GM23248 (cell line): ENCODE measurements at regions not wholly inside any gene's neighbourhood (a gene's known extent, or its start where the extent isn't known, plus 50 kb on each side); places are given as distances from the start of the nearest gene placed in this dataset.

ENCODE experiments used
- EZH2 ChIP-seq: fragments of 200-600 bp; sonication (generic); IDR thresholded peaks from 2 replicates; pipeline ENCODE4 v1.6.1; 2018; ENCODE audit warnings: antibody characterized with exemption, mild to moderate bottlenecking; ENCODE audit not compliant: insufficient read depth, poor library complexity, severe bottlenecking
- EZH2phosphoT487 ChIP-seq: fragments of 200-600 bp; sonication (generic); IDR thresholded peaks from 2 replicates; pipeline ENCODE4 v1.6.1; 2018; ENCODE audit warnings: antibody characterized with exemption, moderate library complexity, mild to moderate bottlenecking, low read depth; ENCODE audit not compliant: insufficient read depth

GRCh38 chr3:55207744-55208143, 279.4 kb downstream of the WNT5A start:
- TF ChIP-seq EZH2 (no peak), EZH2phosphoT487 (no peak)
